A673 (cell line): ENCODE measurements at regions not wholly inside any gene's neighbourhood (a gene's known extent, or its start where the extent isn't known, plus 50 kb on each side); places are given as distances from the start of the nearest gene placed in this dataset.

Experiments used
- CTCF ChIP-seq: fragments of 300-800, 200-600 bp; sonication (generic); conservative IDR thresholded peaks from 2 replicates; pipeline ENCODE4 v1.5.1; 2017; ENCODE audit warnings: low read depth, mild to moderate bottlenecking, antibody characterized with exemption, low read length, moderate library complexity, mixed read lengths
- EZH2 ChIP-seq: fragments of 200-600 bp; sonication (generic); IDR thresholded peaks from 2 replicates; pipeline ENCODE4 v1.6.1; 2017; ENCODE audit warnings: borderline replicate concordance, low read depth, mild to moderate bottlenecking, mixed read lengths, antibody characterized with exemption, low read length; ENCODE audit not compliant: poor library complexity, severe bottlenecking

DNA sequence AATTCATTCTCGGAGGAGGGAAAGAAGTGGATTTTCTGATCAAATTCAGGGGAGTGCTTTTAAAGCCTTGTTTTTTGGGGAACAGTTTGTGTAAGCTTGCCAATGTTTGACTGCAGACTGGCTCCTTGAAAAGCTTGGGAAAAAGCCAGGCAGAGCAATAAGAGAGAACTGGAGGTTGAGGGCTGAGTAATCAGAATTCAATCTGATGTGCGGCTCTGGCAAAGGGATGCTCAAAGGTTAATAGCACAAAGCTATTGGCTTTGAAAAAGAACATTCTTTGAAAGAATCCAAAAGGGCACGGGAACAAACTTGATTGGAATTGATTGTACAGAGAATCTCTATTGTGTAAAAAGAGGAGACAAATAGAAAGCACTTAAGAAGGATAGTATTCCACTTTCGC lies 279.3 kb downstream of the YTHDC2 start:
- TF ChIP-seq CTCF, result no peak
- no peak for TF ChIP-seq EZH2
